ENCODE measurements at regions not wholly inside any gene's neighbourhood (a gene's known extent, or its start where the extent isn't known, plus 50 kb on each side); places are given as distances from the start of the nearest gene placed in this dataset.

GRCh38 chr2:236717120-236717519 is 147.5 kb downstream of the ACKR3 start:
- TF ChIP-seq CTCF (IDR thresholded peaks at IDR 0.05) (no peak), ZFX (IDR thresholded peaks at IDR 0.05; ENCODE audit: borderline replicate concordance) (no peak)

DNA sequence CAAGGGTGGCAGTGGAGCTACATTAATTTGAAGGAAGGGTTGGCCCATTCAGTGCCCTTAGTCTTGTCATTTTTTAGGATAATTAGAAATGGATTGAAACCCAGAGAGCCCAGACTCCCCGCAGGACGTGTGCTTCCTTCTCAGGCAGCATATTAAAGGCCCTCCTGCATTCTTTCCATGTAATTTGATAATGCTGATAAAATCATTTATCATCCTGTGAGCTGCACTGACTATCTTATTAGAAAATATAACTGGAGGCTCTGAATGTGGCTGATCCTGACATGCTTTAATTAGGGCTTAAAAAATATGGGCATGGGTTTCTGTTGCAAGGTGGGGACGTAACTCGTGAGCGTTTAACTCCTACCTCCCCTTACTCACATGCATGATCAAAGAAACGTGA is 148.1 kb downstream of the ACKR3 start:
- TF ChIP-seq ZFX (IDR thresholded peaks at IDR 0.05; ENCODE audit: borderline replicate concordance) (no peak), CTCF (IDR thresholded peaks at IDR 0.05) (no peak)
- no peak overlapping the region for H3K27ac ChIP-seq

More at GRCh38 chr2:236717120-236717519, 147.5 kb downstream of the ACKR3 start:
- H3K27ac ChIP-seq, result no peak overlapping the region

DNA sequence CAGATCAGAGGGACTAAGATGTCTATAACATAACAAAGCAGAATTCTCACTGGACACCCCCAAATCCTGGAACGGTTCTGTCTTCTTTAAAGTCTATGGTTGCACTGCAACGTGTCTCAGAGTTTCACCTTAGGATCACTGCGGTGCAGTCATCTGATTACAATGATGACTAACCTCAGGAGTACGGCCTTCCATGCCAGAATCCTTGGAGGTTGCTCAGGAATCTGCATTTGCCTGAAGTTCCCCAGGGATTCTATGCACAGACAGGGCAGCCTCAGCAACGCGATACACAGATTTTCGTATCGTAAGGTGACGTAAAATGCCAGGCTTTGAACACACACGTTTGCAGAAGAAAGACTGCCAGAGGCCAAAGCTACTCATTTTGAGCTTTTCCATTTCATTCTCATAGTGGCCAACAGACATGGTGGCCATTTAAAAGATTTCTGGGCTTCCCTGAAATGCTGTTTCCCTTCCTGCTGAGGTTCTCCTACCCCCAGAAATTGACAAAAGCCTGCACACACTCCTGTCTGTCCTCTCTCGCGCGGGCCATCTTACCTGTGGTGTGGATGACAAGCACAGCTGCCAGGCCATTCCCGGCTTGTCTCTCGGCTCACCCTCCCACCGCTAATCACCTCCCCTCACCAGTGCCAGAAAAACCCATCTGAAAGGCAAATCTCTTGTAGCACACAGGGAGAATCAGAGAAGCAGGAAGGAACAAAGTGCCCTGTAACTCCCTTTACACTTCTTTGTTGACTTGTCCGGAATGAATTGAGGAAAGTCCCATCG is 148.8 kb downstream of the ACKR3 start:
- TF ChIP-seq CTCF (IDR thresholded peaks at IDR 0.05), result no peak
- TF ChIP-seq ZFX (IDR thresholded peaks at IDR 0.05; ENCODE audit: borderline replicate concordance), result no peak

GRCh38 chr2:236719192-236719635 is 149.6 kb downstream of the ACKR3 start:
- H3K27ac ChIP-seq, result no peak overlapping the region
- no peak for TF ChIP-seq CTCF (IDR thresholded peaks at IDR 0.05)
- no peak for TF ChIP-seq ZFX (IDR thresholded peaks at IDR 0.05; ENCODE audit: borderline replicate concordance)

More for the DNA sequence above, 148.8 kb downstream of the ACKR3 start:
- H3K27ac ChIP-seq, result no peak overlapping the region

GRCh38 chr2:236720974-236721540 is 151.4 kb downstream of the ACKR3 start:
- H3K27ac ChIP-seq, result no peak overlapping the region
- no peak for TF ChIP-seq ZFX (IDR thresholded peaks at IDR 0.05; ENCODE audit: borderline replicate concordance)
- TF ChIP-seq CTCF (IDR thresholded peaks at IDR 0.05), result no peak

DNA sequence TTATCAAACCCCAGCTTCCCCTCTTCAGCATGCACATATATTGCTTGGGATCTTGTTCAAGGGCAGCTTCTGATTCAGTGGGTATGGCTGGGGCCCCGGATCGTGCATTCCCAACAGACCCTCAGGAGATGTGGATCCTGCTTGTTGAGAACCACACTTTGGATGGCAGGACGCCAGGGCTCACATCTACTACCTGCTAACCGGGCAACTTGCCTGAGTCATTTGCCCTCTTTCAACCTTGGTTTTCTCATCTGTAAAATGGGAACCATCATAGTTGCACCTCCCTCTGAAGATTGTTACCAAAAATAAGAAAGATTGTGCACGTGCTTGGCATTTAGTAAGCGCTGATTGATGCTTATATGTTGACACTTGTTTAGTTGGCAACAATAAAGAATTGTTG is 154.6 kb downstream of the ACKR3 start:
- H3K27ac ChIP-seq, result no peak overlapping the region
- no peak for TF ChIP-seq ZFX (IDR thresholded peaks at IDR 0.05; ENCODE audit: borderline replicate concordance)
- no peak for TF ChIP-seq CTCF (IDR thresholded peaks at IDR 0.05)

Measured in 22Rv1 (cell line).